ENCODE measurements at regions not wholly inside any gene's neighbourhood (a gene's known extent, or its start where the extent isn't known, plus 50 kb on each side); places are given as distances from the start of the nearest gene placed in this dataset.

DNA sequence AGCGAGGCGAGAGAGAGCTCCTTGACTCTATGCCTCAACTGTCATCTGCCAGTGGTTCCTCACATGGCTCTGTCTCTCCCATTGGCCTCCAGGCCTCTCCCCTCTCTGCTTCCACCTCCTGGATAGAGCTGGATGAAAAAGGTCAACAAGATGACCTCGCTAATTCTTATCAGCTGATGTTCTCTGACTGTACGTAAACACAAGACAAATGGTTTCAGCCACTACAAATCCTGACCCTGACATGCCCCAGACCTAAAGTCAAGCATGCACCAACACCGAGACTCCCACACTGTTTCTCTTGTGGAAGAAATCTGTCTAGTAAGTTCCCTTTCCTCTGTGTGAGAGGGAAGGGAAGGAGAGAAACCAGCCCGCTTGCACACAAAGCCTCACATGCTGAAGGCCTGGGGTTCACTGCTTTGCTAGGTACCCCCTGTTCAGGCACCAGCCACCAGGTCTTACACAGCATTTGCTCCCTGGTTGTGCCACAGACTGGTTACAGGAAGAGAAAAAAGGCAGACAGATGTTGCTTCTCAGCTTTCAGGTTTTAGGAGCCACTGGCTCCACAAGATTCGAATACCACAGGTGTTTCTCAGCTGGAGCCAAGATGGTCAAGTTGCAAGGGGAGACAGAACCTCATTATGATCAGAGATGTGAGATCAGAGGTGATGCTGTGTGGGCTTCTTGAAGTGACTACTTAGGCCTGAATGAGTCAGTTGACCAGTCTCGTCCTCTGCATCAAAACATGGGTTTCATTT, 592.5 kb downstream of the CCDC171 start:
- TF ChIP-seq EZH2 (IDR thresholded peaks at IDR 0.05; ENCODE audit: borderline replicate concordance, low read length): no peak
- TF ChIP-seq, protein P1, sequence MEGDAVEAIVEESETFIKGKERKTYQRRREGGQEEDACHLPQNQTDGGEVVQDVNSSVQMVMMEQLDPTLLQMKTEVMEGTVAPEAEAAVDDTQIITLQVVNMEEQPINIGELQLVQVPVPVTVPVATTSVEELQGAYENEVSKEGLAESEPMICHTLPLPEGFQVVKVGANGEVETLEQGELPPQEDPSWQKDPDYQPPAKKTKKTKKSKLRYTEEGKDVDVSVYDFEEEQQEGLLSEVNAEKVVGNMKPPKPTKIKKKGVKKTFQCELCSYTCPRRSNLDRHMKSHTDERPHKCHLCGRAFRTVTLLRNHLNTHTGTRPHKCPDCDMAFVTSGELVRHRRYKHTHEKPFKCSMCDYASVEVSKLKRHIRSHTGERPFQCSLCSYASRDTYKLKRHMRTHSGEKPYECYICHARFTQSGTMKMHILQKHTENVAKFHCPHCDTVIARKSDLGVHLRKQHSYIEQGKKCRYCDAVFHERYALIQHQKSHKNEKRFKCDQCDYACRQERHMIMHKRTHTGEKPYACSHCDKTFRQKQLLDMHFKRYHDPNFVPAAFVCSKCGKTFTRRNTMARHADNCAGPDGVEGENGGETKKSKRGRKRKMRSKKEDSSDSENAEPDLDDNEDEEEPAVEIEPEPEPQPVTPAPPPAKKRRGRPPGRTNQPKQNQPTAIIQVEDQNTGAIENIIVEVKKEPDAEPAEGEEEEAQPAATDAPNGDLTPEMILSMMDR (IDR thresholded peaks at IDR 0.05; ENCODE audit: low read length): no peak

Data from OCI-LY1 (cell line).